NAMALWA (cell line): ENCODE measurements at regions not wholly inside any gene's neighbourhood (a gene's known extent, or its start where the extent isn't known, plus 50 kb on each side); places are given as distances from the start of the nearest gene placed in this dataset.

Experiments
- DNase-seq: peaks from one replicate; pipeline ENCODE4 v3.0.0-alpha.2; 2015; ENCODE audit warnings: low spot score

- DNase-seq: no peak
Measured at GRCh38 chr19:28218728-28219127, 994.2 kb downstream of the UQCRFS1 start.

- no peak for DNase-seq
Measured at GRCh38 chr19:28217022-28217421, 995.9 kb downstream of the UQCRFS1 start.

GRCh38 chr19:28213470-28214082, 999.4 kb downstream of the UQCRFS1 start:
- peak; percentile 65 for DNase-seq

- DNase-seq: no peak
Measured at GRCh38 chr19:28210886-28211285, 1002.1 kb downstream of the UQCRFS1 start.

- no peak for DNase-seq
Measured at GRCh38 chr19:28208745-28209144, 1004.2 kb downstream of the UQCRFS1 start.

- no peak for DNase-seq
Measured at GRCh38 chr19:28207244-28207643, 1005.7 kb downstream of the UQCRFS1 start.

- no peak for DNase-seq
Measured at GRCh38 chr19:28201462-28201943, 1011.4 kb downstream of the UQCRFS1 start.

- no peak for DNase-seq
Measured at GRCh38 chr19:28199323-28199722, 1013.6 kb downstream of the UQCRFS1 start.

- no peak for DNase-seq
Measured at GRCh38 chr19:28196961-28197360, 1016.0 kb downstream of the UQCRFS1 start.

GRCh38 chr19:28196101-28196500, 1016.9 kb downstream of the UQCRFS1 start:
- no peak for DNase-seq

- DNase-seq: no peak
Measured at GRCh38 chr19:28185646-28186045, 1027.3 kb downstream of the UQCRFS1 start.

GRCh38 chr19:28184997-28185396, 1028.0 kb downstream of the UQCRFS1 start:
- DNase-seq: no peak

- no peak for DNase-seq
Measured at GRCh38 chr19:28176193-28176592, 1036.8 kb downstream of the UQCRFS1 start.

- DNase-seq: no peak
Measured at GRCh38 chr19:28171983-28172382, 1041.0 kb downstream of the UQCRFS1 start.

- no peak for DNase-seq
Measured at GRCh38 chr19:28170066-28170465, 1042.9 kb downstream of the UQCRFS1 start.

- DNase-seq: no peak
Measured at GRCh38 chr19:28169168-28169887, 1043.6 kb downstream of the UQCRFS1 start.

GRCh38 chr19:28168557-28168956, 1044.4 kb downstream of the UQCRFS1 start:
- no peak for DNase-seq

GRCh38 chr19:28166025-28166424, 1046.9 kb downstream of the UQCRFS1 start:
- DNase-seq: no peak

GRCh38 chr19:28164214-28164613, 1048.7 kb downstream of the UQCRFS1 start:
- no peak for DNase-seq

- DNase-seq: no peak
Measured at GRCh38 chr19:28159065-28159464, 1053.9 kb downstream of the UQCRFS1 start.

- no peak for DNase-seq
Measured at GRCh38 chr19:28155265-28155664, 1057.7 kb downstream of the UQCRFS1 start.

GRCh38 chr19:28154077-28154476, 1058.9 kb downstream of the UQCRFS1 start:
- DNase-seq: no peak

GRCh38 chr19:28153123-28153522, 1059.8 kb downstream of the UQCRFS1 start:
- DNase-seq: no peak

- no peak for DNase-seq
Measured at GRCh38 chr19:28152195-28152594, 1060.8 kb downstream of the UQCRFS1 start.
